ENCODE measurements at regions not wholly inside any gene's neighbourhood (a gene's known extent, or its start where the extent isn't known, plus 50 kb on each side); places are given as distances from the start of the nearest gene placed in this dataset.

DNA sequence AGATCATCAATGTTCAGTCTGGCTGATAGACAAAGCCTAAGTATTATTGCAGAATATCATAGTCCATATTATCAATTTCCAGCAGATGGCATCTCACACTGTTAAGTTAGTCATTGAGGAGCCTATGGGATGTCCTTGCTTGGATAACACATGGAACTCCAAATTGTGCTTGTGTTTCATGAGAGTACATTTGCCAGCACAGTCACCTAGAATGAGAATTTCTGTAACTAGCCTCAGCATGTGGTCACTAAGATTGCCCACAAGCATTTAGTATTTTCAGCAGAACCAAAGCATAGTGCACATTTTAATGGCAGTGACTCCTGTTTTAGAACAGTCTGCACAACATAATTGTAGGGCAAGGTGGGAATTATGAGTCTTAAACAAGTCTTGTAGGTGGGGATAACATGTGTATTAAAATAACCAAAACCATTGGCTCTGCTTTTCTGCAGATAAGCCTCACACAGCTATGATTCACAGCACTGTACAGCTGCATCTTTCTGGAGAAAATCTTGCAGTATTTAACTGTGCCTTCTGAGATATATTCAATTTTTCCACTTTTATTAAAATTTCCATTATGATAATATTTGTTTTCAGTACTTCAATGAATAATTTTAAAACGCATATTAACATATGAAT, 882.8 kb upstream of the SOX9 start:
- no peak for FAIRE-seq

DNA sequence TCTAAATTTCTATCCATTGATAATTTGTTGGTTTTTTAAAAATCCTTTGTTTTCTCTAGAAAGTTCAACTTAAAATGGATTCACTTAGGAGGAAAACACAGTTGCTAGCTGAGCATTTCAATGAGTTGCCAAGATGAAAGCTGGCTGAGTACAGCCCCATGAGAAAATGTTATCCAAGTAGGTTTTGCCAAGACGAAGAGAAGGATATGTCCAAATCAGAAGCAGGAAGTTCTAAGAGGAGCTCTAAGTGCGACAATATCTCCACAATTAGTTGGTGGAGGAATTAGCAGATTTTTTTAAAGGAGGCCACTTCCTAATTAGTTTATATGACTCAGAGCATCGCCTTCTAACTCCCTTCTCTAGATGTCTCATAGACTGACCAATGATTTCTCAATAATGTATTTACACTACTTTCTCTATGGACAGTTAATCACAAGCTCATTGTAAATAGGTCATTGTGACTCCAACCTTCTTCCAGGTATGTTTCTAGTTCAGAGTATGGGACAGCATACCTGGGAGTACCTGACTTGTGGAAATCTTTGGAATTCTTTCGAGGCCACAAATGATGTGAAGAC, 873.3 kb upstream of the SOX9 start:
- no peak for FAIRE-seq

DNA sequence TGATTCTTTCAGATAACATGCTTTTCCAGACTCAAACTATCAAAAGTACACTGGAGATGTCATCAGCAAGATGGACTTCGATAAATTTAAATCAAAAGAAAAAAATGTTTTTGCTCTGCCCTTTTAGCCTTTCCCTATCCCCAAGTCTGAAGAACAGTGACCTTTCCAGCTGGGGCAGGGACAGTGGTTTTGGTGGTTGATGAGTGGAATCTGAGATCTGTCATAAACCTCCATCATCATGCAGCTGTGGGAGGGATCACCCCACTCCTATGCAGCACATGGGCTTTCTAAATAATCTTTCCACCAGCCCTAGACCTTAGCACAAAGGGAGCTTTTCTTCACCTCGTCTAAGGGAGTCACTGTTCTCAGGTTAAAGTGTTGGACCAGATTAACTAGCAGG, 869.5 kb upstream of the SOX9 start:
- no peak for FAIRE-seq

DNA sequence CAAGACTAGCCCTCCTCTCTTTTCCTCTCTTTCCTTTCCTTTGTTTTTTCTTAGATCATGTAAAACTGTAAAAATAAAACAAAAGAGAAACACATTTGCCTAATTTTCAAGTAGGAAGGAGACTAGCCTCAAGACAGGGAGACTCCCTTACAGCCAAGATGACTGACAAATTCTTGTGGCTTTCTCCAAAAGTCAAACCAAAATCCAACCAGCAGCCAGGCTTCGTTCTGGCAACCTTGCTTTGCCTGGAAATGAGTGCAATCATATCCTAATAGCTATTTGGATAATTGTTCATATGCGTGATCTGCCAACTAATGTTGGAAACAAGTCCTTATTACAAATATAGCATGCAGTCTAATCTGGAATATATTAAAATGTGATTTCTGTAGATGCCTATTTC, 868.9 kb upstream of the SOX9 start:
- no peak for FAIRE-seq

DNA sequence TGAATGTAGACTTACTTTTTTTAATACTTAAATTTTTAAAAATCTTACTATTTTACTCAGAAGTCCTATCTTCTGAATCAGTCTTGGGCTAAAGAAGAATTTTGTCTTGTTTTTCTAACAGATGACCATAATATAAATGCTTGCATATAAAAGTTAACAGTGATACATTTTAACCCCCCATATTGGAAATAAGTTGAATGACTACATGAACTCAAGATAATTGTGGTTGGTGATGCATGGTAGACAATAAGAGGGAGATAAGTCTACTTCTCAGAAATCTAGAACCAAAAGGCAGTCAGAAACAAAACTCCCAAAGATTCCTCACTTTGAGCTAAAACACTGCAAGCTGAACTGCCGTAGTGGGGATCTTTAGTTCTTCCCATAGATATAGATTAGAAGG, 868.4 kb upstream of the SOX9 start:
- no peak for FAIRE-seq

DNA sequence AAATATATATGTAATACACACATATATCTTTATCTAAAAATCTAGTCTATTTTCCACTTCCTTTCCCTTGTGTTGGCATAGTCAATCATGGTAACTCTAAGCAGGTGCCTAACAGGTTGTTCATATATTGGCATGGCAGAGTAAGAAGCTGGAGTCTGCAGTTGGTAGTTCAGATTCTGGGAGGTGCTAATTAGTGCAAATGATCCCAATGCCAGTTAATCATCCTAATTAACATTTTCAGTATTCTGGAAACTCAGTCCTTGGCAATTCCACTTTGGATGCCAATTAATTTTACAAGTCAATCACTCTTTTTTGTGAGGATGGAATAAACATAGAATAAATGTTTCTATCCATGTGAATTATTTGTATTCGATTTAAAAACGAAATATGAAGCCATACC, 863.7 kb upstream of the SOX9 start:
- FAIRE-seq = no peak

DNA sequence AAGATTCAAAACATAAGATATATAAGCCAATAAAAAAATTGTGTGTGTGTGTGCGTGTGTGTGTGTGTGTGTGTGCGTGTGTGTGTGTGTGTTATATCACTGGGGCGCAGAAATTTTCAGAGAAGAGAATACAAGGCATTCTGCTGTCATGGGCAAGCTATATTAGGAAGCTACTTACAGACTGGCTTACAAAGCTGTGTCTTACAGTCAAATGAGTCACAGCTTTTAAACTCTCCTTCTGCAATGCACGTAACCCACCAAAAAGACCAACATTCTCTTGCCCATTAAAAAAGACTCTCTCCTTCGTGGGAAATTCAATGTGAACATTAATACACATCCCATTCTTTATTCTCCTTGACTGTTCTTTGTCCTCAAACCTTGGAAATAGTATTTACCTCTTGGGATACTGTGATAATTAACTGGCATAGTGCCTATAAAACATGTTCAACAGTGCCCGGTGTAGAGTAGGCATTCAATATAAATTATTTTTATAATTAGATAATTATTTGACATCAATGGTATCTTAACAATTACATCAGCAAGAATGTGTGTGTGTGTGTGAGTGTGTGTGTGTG, 860.4 kb upstream of the SOX9 start:
- no peak for FAIRE-seq

DNA sequence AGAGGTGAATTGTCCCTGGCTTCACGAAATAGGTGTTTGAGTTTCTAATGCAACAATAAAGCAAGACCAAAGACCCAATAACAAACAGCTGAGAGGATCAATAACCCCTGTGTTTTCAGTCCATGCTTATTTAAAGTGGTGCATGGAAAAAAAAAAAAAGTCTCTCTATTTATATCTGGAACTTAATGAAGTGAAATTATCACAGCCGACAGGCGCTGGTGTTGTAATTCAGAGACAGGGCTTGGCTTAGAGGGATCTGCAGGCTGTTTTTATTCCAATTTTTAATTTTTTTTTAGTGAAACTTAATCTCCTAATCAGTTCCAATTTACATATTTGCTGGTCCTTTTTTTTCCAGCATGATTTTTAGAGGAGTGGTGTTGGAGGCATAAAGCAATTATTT, 858.2 kb upstream of the SOX9 start:
- FAIRE-seq = no peak

DNA sequence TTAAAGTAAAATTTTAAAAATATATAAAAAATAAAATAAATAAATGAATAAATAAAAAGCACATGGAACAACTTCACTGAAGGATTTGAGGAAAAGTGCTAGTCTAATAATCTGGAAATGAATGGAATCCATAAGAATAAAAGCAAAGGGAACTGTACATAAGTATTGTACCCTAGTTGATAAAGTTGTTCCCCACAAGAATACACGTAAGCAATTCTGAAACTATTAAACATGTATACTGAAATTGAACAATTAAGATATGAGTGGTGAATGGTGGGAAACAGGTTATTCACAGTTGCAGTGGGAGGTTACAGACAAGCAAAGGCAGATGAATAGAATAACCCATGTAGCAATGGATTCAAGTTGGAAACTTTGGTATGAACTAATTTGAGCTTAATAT, 853.2 kb upstream of the SOX9 start:
- no peak for FAIRE-seq

DNA sequence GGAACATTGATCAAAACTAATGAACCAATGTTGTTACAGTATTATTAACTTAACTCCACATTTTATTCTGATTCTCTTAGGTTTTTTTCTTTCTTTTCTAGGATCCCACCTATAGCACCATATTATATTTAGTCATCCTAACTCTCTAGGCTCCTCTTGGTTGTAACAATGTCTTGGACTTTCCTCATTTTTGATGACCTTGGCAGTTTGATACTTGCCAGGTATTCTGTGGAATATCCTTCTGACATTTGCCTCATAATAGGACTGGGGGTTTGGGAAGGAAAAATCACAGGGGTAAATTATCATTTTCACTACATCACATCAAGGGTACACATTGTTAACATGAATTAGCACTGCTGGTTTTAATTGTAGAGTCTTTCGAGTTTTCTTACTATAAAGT, 851.6 kb upstream of the SOX9 start:
- no peak for FAIRE-seq

DNA sequence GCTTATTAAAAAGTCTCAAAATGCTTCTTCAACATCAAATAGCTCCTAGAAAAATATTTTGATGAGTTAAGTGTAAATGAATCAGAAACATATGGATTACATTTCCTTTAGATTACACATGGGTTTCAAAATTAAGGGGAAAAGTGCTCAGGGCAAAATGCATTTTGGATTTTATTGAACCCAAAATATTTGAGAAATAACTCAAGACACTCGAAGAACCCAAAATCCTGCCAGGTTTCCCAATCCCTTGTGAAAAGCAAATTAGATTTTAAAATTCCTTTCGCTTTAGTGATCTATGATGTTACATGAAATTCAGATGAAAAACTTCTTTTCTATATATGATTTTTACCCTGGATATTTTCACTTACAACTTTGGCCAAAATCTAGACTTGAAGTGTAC, 847.4 kb upstream of the SOX9 start:
- FAIRE-seq = no peak

DNA sequence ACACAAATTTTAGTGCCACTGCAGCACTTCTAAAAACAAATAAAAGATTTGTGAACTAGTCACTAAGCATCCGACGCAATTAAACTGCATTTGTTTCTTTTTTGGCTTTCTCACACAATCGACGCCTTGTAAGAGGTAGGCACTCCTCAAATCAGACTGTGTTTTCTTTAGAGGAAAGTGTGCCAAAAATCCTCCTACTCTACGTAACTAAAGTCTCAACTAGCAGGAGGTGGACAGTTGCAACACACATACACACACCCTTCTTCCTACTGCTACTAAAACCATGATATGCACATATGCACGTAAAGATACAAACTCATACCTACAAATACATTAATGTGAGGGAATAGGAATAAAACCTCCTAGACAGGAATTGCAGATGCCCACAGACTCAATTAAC, 844.7 kb upstream of the SOX9 start:
- no peak for FAIRE-seq

DNA sequence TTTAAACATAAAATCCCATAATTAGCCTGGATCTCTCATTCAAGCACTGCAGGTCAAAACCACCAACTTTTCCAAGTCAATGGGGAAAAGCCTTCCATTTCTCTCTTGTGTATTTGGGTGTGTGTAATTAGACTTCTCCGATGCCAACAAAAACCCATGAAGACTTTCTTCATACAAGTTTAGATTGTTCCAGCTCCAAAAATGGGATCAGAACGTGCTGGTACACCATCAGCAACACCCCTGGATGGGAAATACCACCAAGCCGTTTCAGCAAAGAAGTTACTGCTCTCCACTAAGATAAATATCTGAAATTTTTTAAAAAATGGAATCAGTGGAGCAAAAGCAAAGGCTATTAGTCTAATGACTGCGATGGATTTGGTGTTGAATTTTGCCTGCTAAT, 837.3 kb upstream of the SOX9 start:
- FAIRE-seq = no peak

DNA sequence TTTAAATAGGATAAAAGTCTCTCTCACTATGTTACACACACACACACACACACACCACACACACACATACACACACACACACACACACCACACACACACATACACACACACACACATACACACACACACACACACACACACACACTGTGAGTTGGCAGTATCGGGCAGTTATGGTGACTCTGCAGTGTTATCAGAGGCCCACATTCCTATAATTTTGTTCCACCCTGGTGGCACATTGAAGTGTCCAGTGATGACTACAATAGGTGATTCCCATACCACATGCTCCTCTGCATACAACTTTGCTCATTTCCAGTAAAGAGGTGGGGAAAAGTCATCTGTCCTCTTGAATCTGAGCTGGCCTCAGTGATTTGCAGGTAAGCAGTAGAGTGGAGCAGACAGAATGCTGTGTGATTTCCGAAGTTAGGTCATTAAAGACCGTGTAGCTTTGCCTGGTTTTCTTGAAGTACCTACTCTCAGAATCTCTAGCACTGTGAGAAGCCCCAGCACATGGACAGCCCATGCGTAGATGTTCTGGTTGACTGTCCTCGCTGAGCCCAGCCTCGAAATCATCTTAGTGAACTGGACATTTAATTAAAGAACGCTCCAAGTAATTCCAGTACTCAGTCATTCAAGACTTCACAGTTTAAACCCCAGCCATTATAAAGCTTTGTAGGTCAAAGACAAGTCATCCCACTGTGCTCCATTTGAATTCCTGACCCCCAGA, 836.6 kb upstream of the SOX9 start:
- FAIRE-seq = no peak

DNA sequence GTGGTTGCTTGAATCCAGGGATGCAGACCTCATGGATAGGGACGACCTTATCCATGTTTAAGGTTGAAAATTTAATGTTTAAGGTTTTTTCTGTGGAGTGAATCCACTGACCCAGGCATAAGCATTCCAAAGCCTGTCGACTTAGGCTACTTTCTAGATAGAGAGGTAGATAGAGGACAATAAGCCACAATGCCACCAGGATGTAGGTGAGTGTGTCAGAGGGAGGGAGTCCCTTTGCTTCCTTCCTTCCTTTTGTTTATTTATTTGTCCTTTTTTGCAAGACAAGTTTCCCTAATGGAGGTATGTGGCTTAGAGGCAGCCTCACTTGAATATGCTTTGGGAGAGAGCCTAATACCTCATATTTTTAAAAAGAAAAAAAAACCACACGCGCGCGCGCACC, 834.2 kb upstream of the SOX9 start:
- FAIRE-seq = no peak

DNA sequence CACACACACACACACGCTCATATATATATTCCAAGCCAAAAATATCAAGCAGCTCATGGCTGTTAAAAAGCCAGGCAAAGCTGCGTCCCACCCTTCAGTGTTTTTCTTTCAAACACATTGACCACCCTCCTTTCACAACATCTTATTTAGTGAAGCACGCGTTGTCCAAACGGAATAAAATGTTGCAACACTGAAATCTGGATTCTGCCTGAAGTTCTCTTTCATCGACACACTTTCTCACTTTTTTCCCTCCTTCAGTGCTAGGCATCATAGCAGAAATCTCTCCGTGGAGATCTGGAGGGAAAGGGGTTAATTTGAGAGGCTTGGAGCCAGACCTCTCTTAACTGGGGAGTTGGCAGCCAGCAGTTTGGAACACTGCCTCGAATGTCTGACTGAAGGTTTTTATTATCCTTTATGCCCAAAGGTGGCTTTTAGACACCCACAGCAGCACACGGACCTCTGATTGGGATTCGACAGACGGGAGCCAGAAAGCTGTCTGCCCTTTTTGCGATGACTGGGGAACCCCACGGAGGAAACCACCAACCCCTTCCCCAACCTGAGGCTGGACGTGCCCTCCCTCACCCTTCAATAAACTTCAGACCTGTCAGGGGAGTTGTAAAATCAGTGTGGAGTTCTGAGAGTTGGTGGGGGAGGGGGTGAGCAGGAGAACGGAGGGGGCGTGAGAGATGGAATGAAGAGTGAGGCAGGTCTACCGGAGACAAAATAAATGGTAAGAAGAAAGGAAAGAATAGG, 833.6 kb upstream of the SOX9 start:
- FAIRE-seq = no peak

DNA sequence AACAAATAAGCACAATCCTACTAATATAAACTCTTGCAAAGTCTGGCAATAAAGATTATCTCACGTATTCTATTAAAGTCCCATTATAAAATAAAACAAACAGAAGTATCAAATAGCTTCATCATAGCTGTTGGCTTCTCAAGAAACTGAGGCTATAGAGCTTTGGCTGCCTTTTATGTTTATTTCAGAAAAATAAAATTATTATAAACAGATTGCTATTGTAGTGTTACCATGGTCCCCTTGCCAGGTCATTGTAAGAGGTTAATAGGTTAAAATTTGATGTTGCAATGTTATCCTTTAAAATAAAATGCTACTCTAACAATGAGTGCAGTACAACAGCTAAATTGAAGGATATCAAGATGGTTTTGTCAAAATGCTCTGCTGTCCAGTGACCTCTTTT, 828.8 kb upstream of the SOX9 start:
- no peak for FAIRE-seq

DNA sequence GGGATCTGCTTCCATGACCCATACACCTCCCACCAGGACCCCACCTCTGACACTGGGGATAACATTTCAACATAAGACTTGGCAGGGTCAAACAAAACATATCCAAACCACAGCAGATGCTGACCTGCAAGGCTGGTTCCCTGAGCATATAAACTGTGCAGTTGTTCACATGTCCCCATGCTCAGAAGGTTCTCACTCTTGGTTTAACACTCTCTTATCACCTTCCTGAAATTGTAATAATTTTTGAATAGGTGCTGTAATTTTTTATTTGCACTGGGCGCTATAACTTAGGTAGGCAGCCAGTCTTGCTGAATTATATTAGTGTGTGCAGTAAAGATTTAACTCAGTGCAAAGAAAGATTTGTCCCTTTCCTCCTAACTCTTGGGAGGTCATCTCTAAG, 824.8 kb upstream of the SOX9 start:
- no peak for FAIRE-seq

DNA sequence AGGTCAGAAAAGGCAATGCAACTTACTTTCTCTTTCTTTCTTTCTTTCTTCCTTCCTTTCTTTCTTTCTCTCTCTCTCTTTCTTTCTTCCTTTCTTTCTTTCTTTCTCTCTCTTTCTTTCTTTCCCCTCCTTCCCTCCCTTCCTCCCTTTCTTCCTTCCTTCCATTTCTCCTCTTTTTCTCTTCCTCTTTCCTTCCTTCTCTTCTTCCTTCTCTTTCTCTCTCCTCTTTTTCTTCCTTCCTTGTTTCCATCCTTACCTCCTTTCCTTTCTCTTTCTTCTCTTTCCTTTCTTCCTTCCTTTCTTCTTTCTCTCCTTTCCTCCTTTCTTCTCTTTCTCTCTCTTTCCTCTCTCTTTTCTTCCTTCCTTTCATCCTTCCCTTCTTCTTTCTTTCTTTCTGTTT, 819.8 kb upstream of the SOX9 start:
- FAIRE-seq = no peak

DNA sequence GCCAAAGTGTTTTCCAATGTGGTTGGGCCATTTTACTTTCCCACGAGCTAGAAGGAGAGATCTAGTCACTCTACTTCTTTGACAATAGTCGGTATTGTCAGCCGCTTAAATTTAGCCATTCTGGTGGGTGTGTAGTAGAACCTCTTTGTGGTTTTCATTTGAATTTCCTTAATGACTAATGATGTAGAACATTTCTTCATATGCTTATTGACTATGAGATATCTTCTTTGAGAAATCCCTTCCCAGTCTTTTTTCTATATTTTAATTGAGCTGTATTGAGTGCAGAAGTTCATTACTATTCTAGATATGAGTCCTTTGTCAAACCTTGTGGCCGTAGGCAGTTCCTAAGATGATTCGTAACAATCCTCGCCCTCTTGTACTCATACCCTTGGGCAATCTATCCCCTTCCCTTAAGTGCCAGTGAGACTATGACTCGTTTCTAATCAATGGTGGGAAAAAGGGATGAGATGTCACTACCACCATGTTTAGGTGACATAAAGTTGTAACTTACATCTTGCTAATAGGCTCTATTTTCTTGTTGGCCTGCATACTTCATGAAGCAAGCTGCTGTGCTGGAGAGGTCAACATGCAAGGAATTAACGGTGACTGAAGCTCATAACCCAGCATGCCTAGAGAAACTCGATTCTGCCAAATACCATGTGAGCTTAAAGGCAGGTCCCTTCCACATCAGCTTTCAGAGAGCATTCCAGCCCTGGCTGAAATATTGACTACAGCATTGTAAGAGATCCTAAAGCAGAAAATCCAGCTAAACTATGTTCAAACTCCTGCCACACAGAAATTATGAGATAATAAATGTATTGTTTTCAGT, 817.9 kb upstream of the SOX9 start:
- no peak for FAIRE-seq

DNA sequence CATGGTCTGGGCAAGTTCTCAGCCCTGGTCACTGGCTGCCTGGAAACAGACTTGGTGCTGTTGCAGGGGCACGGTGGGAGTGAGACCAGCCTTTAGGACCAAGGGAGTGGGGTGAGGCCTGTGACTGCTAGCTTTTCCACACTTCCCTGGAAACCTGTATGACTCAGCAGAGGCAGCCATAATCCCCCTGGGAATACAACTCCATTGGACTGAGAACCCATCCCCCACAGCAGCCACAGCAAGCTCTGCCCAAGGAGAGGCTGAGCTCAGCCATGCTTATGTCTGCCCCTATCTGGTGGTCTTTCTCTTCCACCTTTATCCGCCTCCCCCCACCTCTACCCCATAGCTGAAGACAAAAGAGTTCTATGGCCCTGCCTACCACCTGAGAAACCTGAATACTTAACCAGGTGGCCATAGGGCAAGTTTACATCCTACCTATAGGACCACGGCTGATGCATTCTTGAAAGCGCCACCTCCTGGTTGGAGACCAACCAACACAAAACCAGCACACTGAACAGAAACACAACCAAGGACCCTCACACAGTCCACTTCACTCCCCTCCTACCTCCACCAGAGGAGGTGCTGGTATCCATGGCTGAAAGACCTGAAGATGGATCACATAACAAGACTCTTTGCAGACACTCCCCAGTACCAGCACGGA, 816.2 kb upstream of the SOX9 start:
- FAIRE-seq = no peak

DNA sequence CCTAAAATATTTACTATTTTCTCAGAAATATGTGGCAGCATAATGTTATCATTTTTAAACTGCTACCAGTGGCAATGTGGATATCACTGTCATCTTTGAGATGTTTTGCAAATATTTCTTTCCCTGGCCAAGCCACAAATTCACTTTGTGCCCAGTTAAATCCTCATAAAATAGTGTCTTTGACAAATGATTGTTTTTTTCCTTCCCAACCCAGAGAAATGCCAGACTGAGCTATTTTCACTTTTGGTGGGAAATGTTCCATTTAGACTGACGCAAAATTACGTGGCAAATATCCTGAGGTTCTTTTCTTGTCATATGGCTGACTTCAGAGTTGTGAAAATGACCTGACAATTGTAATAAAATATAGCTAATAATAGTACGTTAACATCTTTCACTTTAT, 807.0 kb upstream of the SOX9 start:
- FAIRE-seq = no peak
